ENCODE measurements at regions not wholly inside any gene's neighbourhood (a gene's known extent, or its start where the extent isn't known, plus 50 kb on each side); places are given as distances from the start of the nearest gene placed in this dataset.

DNA sequence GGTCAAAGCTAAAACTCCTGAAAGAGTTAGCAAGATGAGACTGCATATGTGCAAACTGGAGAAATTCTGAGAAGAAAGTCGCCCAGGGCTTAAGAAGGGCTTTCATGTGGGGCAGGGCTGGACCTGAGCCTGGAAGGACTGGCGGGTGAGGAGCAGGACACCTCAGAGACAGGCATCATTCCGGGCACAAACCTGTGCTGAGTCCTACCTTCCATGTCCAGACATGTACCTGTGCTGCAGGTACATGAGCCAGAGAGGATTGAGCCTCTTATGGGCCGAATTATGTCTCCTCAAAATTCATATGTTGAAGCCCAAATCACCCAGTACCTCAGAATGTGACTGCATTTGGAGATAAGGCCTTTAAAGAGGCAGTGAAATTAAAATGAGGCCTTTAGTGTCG is 171.0 kb downstream of the QRSL1 start (continued):
- TF ChIP-seq REST (IDR thresholded peaks at IDR 0.05; ENCODE audit: unreplicated experiment) (no peak), ZNF114 (CRISPR knock-in tag; IDR thresholded peaks at IDR 0.05) (no peak), POLR2AphosphoS5 (IDR thresholded peaks at IDR 0.05; ENCODE audit: low read depth) (no peak)

- peak; percentile 26 for ATAC-seq
- H3K4me3 Mint-ChIP-seq: no peak overlapping the region
- no peak for TF ChIP-seq CREB1 (CRISPR knock-in tag; IDR thresholded peaks at IDR 0.05; ENCODE audit: low read depth)
- TF ChIP-seq EZH2phosphoT487 (IDR thresholded peaks at IDR 0.05; ENCODE audit: unreplicated experiment): no peak
- no peak for TF ChIP-seq EZH2 (IDR thresholded peaks at IDR 0.05; ENCODE audit: low read depth, unreplicated experiment)
- no peak for TF ChIP-seq CTCF (conservative IDR thresholded peaks at IDR 0.05; ENCODE audit: low read depth in 2 of 2)
- TF ChIP-seq ZNF331 (CRISPR knock-in tag; IDR thresholded peaks at IDR 0.05; ENCODE audit: low read depth): no peak
- no peak for TF ChIP-seq POLR2AphosphoS5 (IDR thresholded peaks at IDR 0.05; ENCODE audit: low read depth)
- no peak for TF ChIP-seq ETS1 (IDR thresholded peaks at IDR 0.05)
- no peak for TF ChIP-seq NANOG (IDR thresholded peaks at IDR 0.05; ENCODE audit: borderline replicate concordance)
- no peak for TF ChIP-seq REST (IDR thresholded peaks at IDR 0.05; ENCODE audit: unreplicated experiment)
- TF ChIP-seq JUNB (IDR thresholded peaks at IDR 0.05; ENCODE audit: unreplicated experiment): no peak
Observed at GRCh38 chr6:106799031-106799894, 169.9 kb downstream of the QRSL1 start.

More at GRCh38 chr6:106799031-106799894, 169.9 kb downstream of the QRSL1 start:
- Histone ChIP-seq H3K27me3 (ENCODE audit: insufficient read depth) (no peaks in the 10 kb centered on the region), H3K4me1 (ENCODE audit: insufficient read depth) (peaks cover 23% of the 10 kb centered on the region), H2AFZ (peak overlapping the region; percentile 67; the same call in 1 of the 2 replicates), H3F3A (replicated peaks; ENCODE audit: low read depth) (0 out of 2 replicates have a peak, but pooled peaks cover 2% of the 10 kb centered on the region), H4K20me1 (replicated peaks; ENCODE audit: insufficient read depth) (no peaks in the 10 kb centered on the region), H3K4me3 (no peak overlapping the region), H3K36me3 (ENCODE audit: insufficient read depth) (no peaks in the 10 kb centered on the region), H3K9me2 (ENCODE audit: insufficient read depth) (0 out of 2 replicates have a peak, but pooled peaks cover 4% of the 10 kb centered on the region), H3K4me2 (no peak overlapping the region), H3K79me2 (replicated peaks; ENCODE audit: insufficient read depth) (no peaks in the 10 kb centered on the region), H3K27ac (ENCODE audit: low read depth) (no peak overlapping the region)
- no peak for DNase-seq (ENCODE audit: low spot score)
- H3K9me3 Mint-ChIP-seq: no peaks in the 10 kb centered on the region; the same call in 2 of the 3 replicates
- peaks cover 4% of the 10 kb centered on the region; the same call in 1 of the 3 replicates for H3K36me3 Mint-ChIP-seq (ENCODE audit: low read depth)
- peak overlapping the region; percentile 23; the same call in 1 of the 2 replicates for H3K27ac Mint-ChIP-seq
- H3K4me1 Mint-ChIP-seq: peaks cover 51% of the 10 kb centered on the region
- H3K27me3 Mint-ChIP-seq (ENCODE audit: insufficient read depth, low read depth, poor library complexity): peaks cover 4% of the 10 kb centered on the region

Data from GM23338 (cell line).